Peyer's patch (tissue), 4 donors: ENCODE measurements at regions not wholly inside any gene's neighbourhood (a gene's known extent, or its start where the extent isn't known, plus 50 kb on each side); places are given as distances from the start of the nearest gene placed in this dataset.

ENCODE experiments used
- DNase-seq, 3 donors: peaks; one replicate each; pipeline ENCODE4 v3.0.0-alpha.2; 2017 to 2019
- H3K27ac ChIP-seq, 4 donors: fragments of 200-600 bp; sonication (generic); one replicate each; pipeline ENCODE4 v1.5.1; 2016 to 2019
- H3K27me3 ChIP-seq, 2 donors: fragments of 200-600 bp; sonication (generic); one replicate each; pipeline ENCODE4 v1.5.1; 2019
- H3K36me3 ChIP-seq, 3 donors: fragments of 200-600 bp; sonication (generic); one replicate each; pipeline ENCODE4 v1.5.1; 2016 to 2019
- H3K4me1 ChIP-seq, 4 donors: fragments of 200-600 bp; sonication (generic); one replicate each; pipeline ENCODE4 v1.5.1; 2016 to 2019
- H3K4me3 ChIP-seq, 4 donors: fragments of 200-600 bp; sonication (generic); 1 replicate in 3 of 4; 2 replicates in 1 of 4; pipeline ENCODE4 v1.5.1; 2016 to 2019; ENCODE audit warnings: mild to moderate bottlenecking in 1 of 4
- H3K9me3 ChIP-seq, 4 donors: fragments of 200-600 bp; sonication (generic); one replicate each; pipeline ENCODE4 v1.5.1; 2016 to 2019; ENCODE audit warnings: mild to moderate bottlenecking in 1 of 4
- CTCF ChIP-seq, 6 experiments: fragments of 450-650 bp in 4 of 6; fragments of 200-600 bp in 2 of 6; sonication (generic) in 1 of 6; IDR thresholded peaks; one replicate each; pipeline ENCODE4 v1.5.1; 2017 to 2019; ENCODE audit warnings: antibody characterized with exemption in 6 of 6, mild to moderate bottlenecking in 3 of 6, moderate library complexity in 1 of 6
- POLR2A ChIP-seq, 2 donors: fragments of 450-650 bp; IDR thresholded peaks; one replicate each; pipeline ENCODE4 v1.5.1; 2017; ENCODE audit warnings: antibody characterized with exemption in 2 of 2, mild to moderate bottlenecking in 2 of 2, moderate library complexity in 2 of 2

DNA sequence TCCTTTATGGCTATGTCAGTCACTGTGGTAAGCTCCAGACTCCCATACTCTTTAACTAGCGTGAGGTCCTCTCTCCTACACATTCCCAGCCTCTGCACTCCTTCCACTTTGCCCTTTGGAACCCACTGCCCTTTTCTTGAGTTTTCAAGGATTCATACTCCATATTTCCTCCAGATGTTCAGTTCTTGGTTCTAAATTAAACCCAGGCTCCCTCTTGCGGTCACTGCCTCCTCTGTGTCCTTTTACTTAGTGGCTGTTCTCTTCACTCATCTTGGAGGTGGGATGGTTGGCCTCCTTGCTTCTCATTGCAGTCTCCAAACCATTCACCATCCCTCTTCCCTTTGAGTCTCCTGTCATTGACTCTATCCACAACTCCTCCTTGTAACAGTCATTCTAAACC, 208.1 kb downstream of the TGFB2 start:
- DNase-seq: no peak
- H3K9me3 ChIP-seq: no peaks in the 10 kb centered on the region
- TF ChIP-seq POLR2A (IDR thresholded peaks at IDR 0.05) (no peak), CTCF (IDR thresholded peaks at IDR 0.05) (no peak)
- H3K4me1 ChIP-seq: no peaks in the 10 kb centered on the region
- H3K4me3 ChIP-seq: no peak overlapping the region
- H3K27me3 ChIP-seq: no peaks in the 10 kb centered on the region
- H3K27ac ChIP-seq: no peak overlapping the region
- no peaks in the 10 kb centered on the region for H3K36me3 ChIP-seq

- TF ChIP-seq CTCF (IDR thresholded peaks at IDR 0.05): no peak
- TF ChIP-seq POLR2A (IDR thresholded peaks at IDR 0.05): no peak
- no peak overlapping the region for H3K4me3 ChIP-seq
- H3K9me3 ChIP-seq: no peaks in the 10 kb centered on the region
- H3K27ac ChIP-seq: no peak overlapping the region
- H3K4me1 ChIP-seq: no peaks in the 10 kb centered on the region
- H3K36me3 ChIP-seq: no peaks in the 10 kb centered on the region
- no peak for DNase-seq
- H3K27me3 ChIP-seq: no peaks in the 10 kb centered on the region
Measured at GRCh38 chr1:218556016-218556415, 210.9 kb downstream of the TGFB2 start.

- no peaks in the 10 kb centered on the region for H3K36me3 ChIP-seq
- DNase-seq: no peak
- no peaks in the 10 kb centered on the region for H3K4me1 ChIP-seq
- no peak overlapping the region for H3K4me3 ChIP-seq
- H3K9me3 ChIP-seq: no peaks in the 10 kb centered on the region
- H3K27ac ChIP-seq: no peak overlapping the region
- no peak for TF ChIP-seq CTCF (IDR thresholded peaks at IDR 0.05)
- no peak for TF ChIP-seq POLR2A (IDR thresholded peaks at IDR 0.05)
- no peaks in the 10 kb centered on the region for H3K27me3 ChIP-seq
Measured at GRCh38 chr1:218557731-218558130, 212.6 kb downstream of the TGFB2 start.

GRCh38 chr1:218558271-218558810, 213.2 kb downstream of the TGFB2 start:
- Histone ChIP-seq H3K4me3 (no peak overlapping the region), H3K27ac (no peak overlapping the region), H3K27me3 (no peaks in the 10 kb centered on the region), H3K9me3 (no peaks in the 10 kb centered on the region), H3K4me1 (no peaks in the 10 kb centered on the region), H3K36me3 (no peaks in the 10 kb centered on the region)
- TF ChIP-seq CTCF (IDR thresholded peaks at IDR 0.05) (no peak), POLR2A (IDR thresholded peaks at IDR 0.05) (no peak)
- DNase-seq: no peak

GRCh38 chr1:218565377-218565776, 220.2 kb downstream of the TGFB2 start:
- no peaks in the 10 kb centered on the region for H3K36me3 ChIP-seq
- H3K9me3 ChIP-seq: no peaks in the 10 kb centered on the region
- no peaks in the 10 kb centered on the region for H3K27me3 ChIP-seq
- no peak for DNase-seq
- H3K4me1 ChIP-seq: no peaks in the 10 kb centered on the region
- no peak for TF ChIP-seq CTCF (IDR thresholded peaks at IDR 0.05)
- no peak for TF ChIP-seq POLR2A (IDR thresholded peaks at IDR 0.05)
- no peak overlapping the region for H3K27ac ChIP-seq
- no peak overlapping the region for H3K4me3 ChIP-seq

- no peak for DNase-seq
- H3K4me1 ChIP-seq: no peaks in the 10 kb centered on the region
- TF ChIP-seq POLR2A (IDR thresholded peaks at IDR 0.05) (no peak), CTCF (IDR thresholded peaks at IDR 0.05) (no peak)
- no peaks in the 10 kb centered on the region for H3K9me3 ChIP-seq
- H3K36me3 ChIP-seq: no peaks in the 10 kb centered on the region
- no peaks in the 10 kb centered on the region for H3K27me3 ChIP-seq
- no peak overlapping the region for H3K27ac ChIP-seq
- H3K4me3 ChIP-seq: no peak overlapping the region
Measured at GRCh38 chr1:218568962-218569550, 223.9 kb downstream of the TGFB2 start.
